Mammary epithelial cell (primary cell): ENCODE measurements at regions not wholly inside any gene's neighbourhood (a gene's known extent, or its start where the extent isn't known, plus 50 kb on each side); places are given as distances from the start of the nearest gene placed in this dataset.

Experiments used
- CTCF ChIP-seq, 2 donors: IDR thresholded peaks in 1 of 2; conservative IDR thresholded peaks in 1 of 2; 2 replicates each; pipeline ENCODE4 v1.5.1; 2011 to 2012; ENCODE audit warnings: inconsistent platforms in 2 of 2, low read length in 2 of 2, mild to moderate bottlenecking in 2 of 2, control low read depth in 1 of 2, low read depth in 1 of 2; ENCODE audit not compliant: insufficient read depth in 1 of 2; ENCODE audit errors: extremely low read depth in 1 of 2
- EZH2 ChIP-seq: IDR thresholded peaks from 2 replicates; pipeline ENCODE4 v1.6.1; 2012; ENCODE audit warnings: low read length, inconsistent platforms, borderline replicate concordance

- TF ChIP-seq CTCF (conservative IDR thresholded peaks at IDR 0.05 in 1 of 2, IDR thresholded peaks at IDR 0.05 in 1 of 2; ENCODE audit: extremely low read depth in 1 of 2, insufficient read depth in 1 of 2, low read depth in 1 of 2, low read length in 2 of 2), result no peak
- no peak for TF ChIP-seq EZH2
These were observed 93.7 kb upstream of the CTNND2 start for GRCh38 chr5:11997942-11998341.
